ENCODE measurements at regions not wholly inside any gene's neighbourhood (a gene's known extent, or its start where the extent isn't known, plus 50 kb on each side); places are given as distances from the start of the nearest gene placed in this dataset.

DNA sequence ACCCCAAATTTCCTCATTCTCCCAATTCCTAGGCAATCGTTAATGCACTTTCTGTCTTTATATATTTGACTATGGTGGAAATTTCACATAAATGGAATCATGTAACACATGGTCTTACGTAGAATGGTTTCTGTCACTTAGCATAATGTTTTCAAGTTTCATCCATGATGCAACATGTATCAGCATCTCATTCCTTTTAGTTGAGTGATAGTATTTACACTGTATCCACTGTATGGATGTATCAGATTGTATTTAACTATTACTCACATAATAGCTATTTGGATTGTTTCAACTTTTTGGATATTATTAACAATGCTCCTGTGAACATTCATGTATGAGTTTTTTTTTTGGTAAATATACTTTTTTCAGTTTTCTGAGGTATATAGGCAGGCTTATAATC lies 982.3 kb upstream of the DDX18 start:
- H3K18ac ChIP-seq (ENCODE audit: low read length) = no peak overlapping the region
- H3K4me2 ChIP-seq (ENCODE audit: insufficient read depth, low read length, poor library complexity, severe bottlenecking) = no peak overlapping the region
- H2AFZ ChIP-seq (ENCODE audit: low read length) = no peak overlapping the region
- no peak overlapping the region for H2BK15ac ChIP-seq (ENCODE audit: low read length)
- H3K9ac ChIP-seq (ENCODE audit: low read depth, low read length, poor library complexity) = no peak overlapping the region
- H3K4ac ChIP-seq (ENCODE audit: low read length) = no peak overlapping the region
- no peak overlapping the region for H3K14ac ChIP-seq (ENCODE audit: low read length)
- no peak for DNase-seq (ENCODE audit: low spot score)
- no CpG with 5 or more reads among the region's 2 CpGs for WGBS, 2 donors (ENCODE audit: extremely low coverage in 2 of 2, insufficient read length in 2 of 2, insufficient replicate concordance in 1 of 2)
- H3K23ac ChIP-seq (ENCODE audit: low read depth, low read length, poor library complexity) = no peak overlapping the region
- H3K27me3 ChIP-seq (ENCODE audit: control insufficient read depth in 3 of 3, insufficient read depth in 3 of 3, low read depth in 1 of 3, low read length in 3 of 3) = no peaks in the 10 kb centered on the region
- no peaks in the 10 kb centered on the region for H3K9me3 ChIP-seq (replicated peaks in 1 of 2; ENCODE audit: control insufficient read depth in 2 of 2, insufficient read depth in 1 of 2, low read depth in 1 of 2, low read length in 2 of 2)
- H2AK5ac ChIP-seq (ENCODE audit: low read depth, low read length) = no peak overlapping the region
- H4K8ac ChIP-seq (ENCODE audit: low read depth, low read length) = no peak overlapping the region
- no peaks in the 10 kb centered on the region for H3K4me1 ChIP-seq (ENCODE audit: control insufficient read depth in 2 of 2, insufficient read depth in 1 of 2, low read depth in 1 of 2, low read length in 2 of 2)
- no peak overlapping the region for H4K91ac ChIP-seq (ENCODE audit: low read depth, low read length, poor library complexity)
- H3K79me1 ChIP-seq (ENCODE audit: low read depth, low read length) = no peaks in the 10 kb centered on the region
- no peaks in the 10 kb centered on the region for H3K36me3 ChIP-seq (replicated peaks in 1 of 2; ENCODE audit: control insufficient read depth in 2 of 2, insufficient read depth in 2 of 2, low read length in 2 of 2)
- no peak overlapping the region for H2BK120ac ChIP-seq (ENCODE audit: low read depth, low read length)
- H2BK12ac ChIP-seq (ENCODE audit: low read length) = no peak overlapping the region
- no peak overlapping the region for H3K27ac ChIP-seq (replicated peaks; ENCODE audit: low read length)
- no peak overlapping the region for H3K4me3 ChIP-seq (ENCODE audit: low read length in 2 of 2)
- no peak overlapping the region for H2BK5ac ChIP-seq (ENCODE audit: low read length)

DNA sequence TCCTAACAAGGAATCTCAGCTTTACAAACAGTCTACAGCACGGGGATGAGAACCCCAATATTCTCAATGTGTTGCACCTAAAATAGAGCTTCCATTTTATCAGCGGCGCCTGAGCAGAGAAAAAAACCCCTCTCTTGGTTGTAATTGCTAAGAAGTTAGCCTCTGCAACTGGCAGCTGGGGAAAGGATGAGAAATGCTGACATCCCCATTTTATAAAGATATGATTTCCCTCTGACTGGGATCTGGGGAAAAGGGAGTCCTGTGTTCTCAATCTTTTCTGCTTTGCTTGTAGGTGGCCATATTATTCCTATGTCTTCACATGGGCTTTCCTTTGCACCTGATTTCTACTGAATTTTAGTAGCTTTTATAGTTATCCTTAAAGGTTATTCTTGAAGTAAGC lies 981.4 kb upstream of the DDX18 start:
- H3K4me3 ChIP-seq (ENCODE audit: low read length in 2 of 2) = no peak overlapping the region
- no peak overlapping the region for H2AFZ ChIP-seq (ENCODE audit: low read length)
- H4K8ac ChIP-seq (ENCODE audit: low read depth, low read length) = no peak overlapping the region
- H3K4ac ChIP-seq (ENCODE audit: low read length) = no peak overlapping the region
- H3K18ac ChIP-seq (ENCODE audit: low read length) = no peak overlapping the region
- no peak for DNase-seq (ENCODE audit: low spot score)
- no peak overlapping the region for H4K91ac ChIP-seq (ENCODE audit: low read depth, low read length, poor library complexity)
- H3K27me3 ChIP-seq (ENCODE audit: control insufficient read depth in 3 of 3, insufficient read depth in 3 of 3, low read depth in 1 of 3, low read length in 3 of 3) = no peaks in the 10 kb centered on the region
- H2AK5ac ChIP-seq (ENCODE audit: low read depth, low read length) = no peak overlapping the region
- H2BK12ac ChIP-seq (ENCODE audit: low read length) = no peak overlapping the region
- H3K4me2 ChIP-seq (ENCODE audit: insufficient read depth, low read length, poor library complexity, severe bottlenecking) = no peak overlapping the region
- no peaks in the 10 kb centered on the region for H3K36me3 ChIP-seq (replicated peaks in 1 of 2; ENCODE audit: control insufficient read depth in 2 of 2, insufficient read depth in 2 of 2, low read length in 2 of 2)
- no peak overlapping the region for H3K9ac ChIP-seq (ENCODE audit: low read depth, low read length, poor library complexity)
- H3K9me3 ChIP-seq (replicated peaks in 1 of 2; ENCODE audit: control insufficient read depth in 2 of 2, insufficient read depth in 1 of 2, low read depth in 1 of 2, low read length in 2 of 2) = no peaks in the 10 kb centered on the region
- no peak overlapping the region for H2BK15ac ChIP-seq (ENCODE audit: low read length)
- no peaks in the 10 kb centered on the region for H3K79me1 ChIP-seq (ENCODE audit: low read depth, low read length)
- H3K23ac ChIP-seq (ENCODE audit: low read depth, low read length, poor library complexity) = no peak overlapping the region
- no peaks in the 10 kb centered on the region for H3K4me1 ChIP-seq (ENCODE audit: control insufficient read depth in 2 of 2, insufficient read depth in 1 of 2, low read depth in 1 of 2, low read length in 2 of 2)
- H3K14ac ChIP-seq (ENCODE audit: low read length) = no peak overlapping the region
- H2BK120ac ChIP-seq (ENCODE audit: low read depth, low read length) = no peak overlapping the region
- H2BK5ac ChIP-seq (ENCODE audit: low read length) = no peak overlapping the region
- no peak overlapping the region for H3K27ac ChIP-seq (replicated peaks; ENCODE audit: low read length)
- no CpG with 5 or more reads among the region's 3 CpGs for WGBS, 2 donors (ENCODE audit: extremely low coverage in 2 of 2, insufficient read length in 2 of 2, insufficient replicate concordance in 1 of 2)

DNA sequence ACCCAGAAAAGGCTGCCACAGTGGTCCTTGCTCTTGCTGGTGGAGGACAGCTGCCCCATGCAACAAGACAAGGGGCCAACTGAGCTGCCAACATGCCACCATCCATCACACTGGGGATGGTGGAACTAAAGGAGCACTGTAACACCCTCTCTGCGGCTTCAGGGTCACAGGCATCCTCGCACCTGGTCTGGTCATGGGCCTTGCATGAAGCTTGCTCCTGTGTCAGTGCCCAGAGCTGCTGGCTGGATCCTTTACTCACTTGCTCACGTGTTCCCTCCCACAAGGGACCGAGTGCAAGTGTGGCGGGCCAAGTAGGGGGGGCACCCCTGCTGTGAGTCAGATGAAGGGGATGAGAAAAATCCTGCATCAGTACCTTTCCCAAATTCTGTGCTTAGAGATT lies 972.3 kb upstream of the DDX18 start:
- Histone ChIP-seq H2BK120ac (ENCODE audit: low read depth, low read length) (no peak overlapping the region), H2BK12ac (ENCODE audit: low read length) (no peak overlapping the region), H3K18ac (ENCODE audit: low read length) (no peak overlapping the region), H3K27ac (replicated peaks; ENCODE audit: low read length) (no peak overlapping the region), H3K14ac (ENCODE audit: low read length) (no peak overlapping the region), H3K4ac (ENCODE audit: low read length) (no peak overlapping the region), H3K27me3 (ENCODE audit: control insufficient read depth in 3 of 3, insufficient read depth in 3 of 3, low read depth in 1 of 3, low read length in 3 of 3) (no peaks in the 10 kb centered on the region), H4K8ac (ENCODE audit: low read depth, low read length) (no peak overlapping the region), H3K4me3 (ENCODE audit: low read length in 2 of 2) (no peak overlapping the region), H3K79me1 (ENCODE audit: low read depth, low read length) (no peaks in the 10 kb centered on the region), H2BK15ac (ENCODE audit: low read length) (no peak overlapping the region), H3K36me3 (replicated peaks in 1 of 2; ENCODE audit: control insufficient read depth in 2 of 2, insufficient read depth in 2 of 2, low read length in 2 of 2) (no peaks in the 10 kb centered on the region), H3K9me3 (replicated peaks in 1 of 2; ENCODE audit: control insufficient read depth in 2 of 2, insufficient read depth in 1 of 2, low read depth in 1 of 2, low read length in 2 of 2) (no peaks in the 10 kb centered on the region), H3K4me1 (ENCODE audit: control insufficient read depth in 2 of 2, insufficient read depth in 1 of 2, low read depth in 1 of 2, low read length in 2 of 2) (no peaks in the 10 kb centered on the region), H2AFZ (ENCODE audit: low read length) (no peak overlapping the region), H3K4me2 (ENCODE audit: insufficient read depth, low read length, poor library complexity, severe bottlenecking) (no peak overlapping the region), H2AK5ac (ENCODE audit: low read depth, low read length) (no peak overlapping the region), H2BK5ac (ENCODE audit: low read length) (no peak overlapping the region), H3K9ac (ENCODE audit: low read depth, low read length, poor library complexity) (no peak overlapping the region), H3K23ac (ENCODE audit: low read depth, low read length, poor library complexity) (no peak overlapping the region), H4K91ac (ENCODE audit: low read depth, low read length, poor library complexity) (no peak overlapping the region)
- no CpG with 5 or more reads among the region's 5 CpGs for WGBS, 2 donors (ENCODE audit: extremely low coverage in 2 of 2, insufficient read length in 2 of 2, insufficient replicate concordance in 1 of 2)
- DNase-seq (ENCODE audit: low spot score) = no peak

DNA sequence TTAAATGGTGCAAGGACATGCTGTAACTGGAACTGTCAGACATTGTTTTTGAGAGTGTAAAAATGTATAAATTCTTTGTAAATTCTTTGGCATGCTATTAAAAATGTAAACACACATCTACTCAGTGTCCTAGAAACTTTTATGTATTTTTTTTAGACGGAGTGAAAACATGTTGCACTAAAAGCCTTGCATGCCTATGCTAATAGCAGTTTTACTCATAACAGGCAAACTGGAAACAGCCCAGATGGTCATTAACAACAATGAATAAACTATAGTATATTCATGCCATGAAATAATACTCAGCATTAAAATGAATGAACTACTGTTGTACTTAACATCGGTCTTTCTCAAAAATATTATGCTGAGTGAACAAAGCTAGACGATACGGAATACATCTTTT lies 954.8 kb upstream of the DDX18 start:
- Histone ChIP-seq H4K91ac (ENCODE audit: low read depth, low read length, poor library complexity) (no peak overlapping the region), H2BK12ac (ENCODE audit: low read length) (no peak overlapping the region), H3K79me1 (ENCODE audit: low read depth, low read length) (no peaks in the 10 kb centered on the region), H4K8ac (ENCODE audit: low read depth, low read length) (no peak overlapping the region), H3K4me1 (ENCODE audit: control insufficient read depth in 2 of 2, insufficient read depth in 1 of 2, low read depth in 1 of 2, low read length in 2 of 2) (no peaks in the 10 kb centered on the region), H3K9ac (ENCODE audit: low read depth, low read length, poor library complexity) (no peak overlapping the region), H3K23ac (ENCODE audit: low read depth, low read length, poor library complexity) (no peak overlapping the region), H2BK15ac (ENCODE audit: low read length) (no peak overlapping the region), H3K4ac (ENCODE audit: low read length) (no peak overlapping the region), H2BK5ac (ENCODE audit: low read length) (no peak overlapping the region), H3K14ac (ENCODE audit: low read length) (no peak overlapping the region), H3K18ac (ENCODE audit: low read length) (no peak overlapping the region), H3K4me2 (ENCODE audit: insufficient read depth, low read length, poor library complexity, severe bottlenecking) (no peak overlapping the region), H3K4me3 (ENCODE audit: low read length in 2 of 2) (no peak overlapping the region), H2BK120ac (ENCODE audit: low read depth, low read length) (no peak overlapping the region), H3K27ac (replicated peaks; ENCODE audit: low read length) (no peak overlapping the region), H3K27me3 (ENCODE audit: control insufficient read depth in 3 of 3, insufficient read depth in 3 of 3, low read depth in 1 of 3, low read length in 3 of 3) (no peaks in the 10 kb centered on the region), H3K9me3 (replicated peaks in 1 of 2; ENCODE audit: control insufficient read depth in 2 of 2, insufficient read depth in 1 of 2, low read depth in 1 of 2, low read length in 2 of 2) (no peaks in the 10 kb centered on the region), H2AK5ac (ENCODE audit: low read depth, low read length) (no peak overlapping the region), H2AFZ (ENCODE audit: low read length) (no peak overlapping the region), H3K36me3 (replicated peaks in 1 of 2; ENCODE audit: control insufficient read depth in 2 of 2, insufficient read depth in 2 of 2, low read length in 2 of 2) (no peaks in the 10 kb centered on the region)
- no peak for DNase-seq (ENCODE audit: low spot score)
- WGBS, 2 donors (ENCODE audit: extremely low coverage in 2 of 2, insufficient read length in 2 of 2, insufficient replicate concordance in 1 of 2) = no CpG with 5 or more reads among the region's 4 CpGs

Measured in neuronal stem cell (in vitro differentiated cells).